Cardiac fibroblast (primary cell): ENCODE measurements at regions not wholly inside any gene's neighbourhood (a gene's known extent, or its start where the extent isn't known, plus 50 kb on each side); places are given as distances from the start of the nearest gene placed in this dataset.

Experiments used
- DNase-seq, 2 donors: peaks; one replicate each; pipeline versions ENCODE4 v3.0.0 to v3.0.0-alpha.2; 2010; ENCODE audit warnings: low read depth in 2 of 2
- H3K4me3 ChIP-seq, 2 donors: replicated peaks in 1 of 2; 1 replicate in 1 of 2; 2 replicates in 1 of 2; pipeline ENCODE4 v1.5.1; 2011; ENCODE audit warnings: low read depth in 2 of 2, low read length in 2 of 2, mild to moderate bottlenecking in 2 of 2, moderate library complexity in 1 of 2
- CTCF ChIP-seq: IDR thresholded peaks from one replicate; pipeline ENCODE4 v1.5.1; 2011; ENCODE audit warnings: low read depth, mild to moderate bottlenecking, low read length, inconsistent platforms

GRCh38 chr10:91170418-91170817 is 50.0 kb upstream of the PCGF5 start:
- no peak for TF ChIP-seq CTCF
- no peak for DNase-seq
- H3K4me3 ChIP-seq, result no peak overlapping the region
